RWPE1 (cell line): ENCODE measurements at regions not wholly inside any gene's neighbourhood (a gene's known extent, or its start where the extent isn't known, plus 50 kb on each side); places are given as distances from the start of the nearest gene placed in this dataset.

Experiments used
- CTCF ChIA-PET: fragments of 350-600 bp; sonication (Branson Sonifier 250); formaldehyde crosslinking; extraction: SDS; loops from one replicate; lab custom pipeline; 2021; lab: Yijun Ruan, JAX
- POLR2A ChIA-PET: fragments of 400-600 bp; formaldehyde crosslinking; extraction: SDS; loops from one replicate; lab custom pipeline; 2020; ENCODE audit warnings: antibody characterized with exemption; ENCODE audit not compliant: low non-redundant PET; lab: Yijun Ruan, JAX
- DNase-seq: peaks from one replicate; pipeline ENCODE4 v3.0.0; 2012; ENCODE audit warnings: low spot score
- H3K27ac ChIP-seq: fragments of 450-650 bp; 2 replicates; pipeline ENCODE4 v1.5.1; 2017
- TF ChIP-seq, protein P1 (sequence below): fragments of 450-650 bp; conservative IDR thresholded peaks from 2 replicates; pipeline ENCODE4 v1.5.1; 2017; ENCODE audit warnings: low read depth, mild to moderate bottlenecking

DNA sequence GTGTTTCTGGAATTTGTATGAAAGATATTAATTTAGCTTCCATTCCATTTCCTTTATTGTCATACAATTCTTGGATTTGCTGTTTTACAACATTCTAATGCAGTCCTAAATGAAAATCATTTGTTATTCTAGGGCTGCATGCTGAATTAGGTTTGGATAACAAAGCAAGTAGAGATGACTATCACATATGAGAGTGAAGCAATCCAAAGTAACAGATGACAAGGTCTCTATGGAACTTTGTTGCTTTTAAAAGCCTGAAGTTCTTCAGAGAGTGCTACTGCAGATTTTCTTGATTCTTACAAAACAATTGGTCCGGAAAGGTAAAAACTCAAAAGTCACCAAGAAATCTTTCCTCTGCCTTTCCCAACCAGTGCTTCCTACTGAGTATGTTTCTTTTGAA lies 56.9 kb upstream of the VCAN start:
- CTCF ChIA-PET, result interaction anchor here (1.0 kb wide), 1 partner anchor 12 kb away, joined by 3 read pairs; no protein-coding TSS in a partner anchor

GRCh38 chr5:83417884-83418283 lies 53.7 kb upstream of the VCAN start:
- no peak for DNase-seq
- ChIA-PET CTCF (interaction anchor here (0.6 kb wide), 1 partner anchor 1057 kb away, joined by 3 read pairs; no protein-coding TSS in a partner anchor), POLR2A (no interaction called here)
- TF ChIP-seq, protein P1, sequence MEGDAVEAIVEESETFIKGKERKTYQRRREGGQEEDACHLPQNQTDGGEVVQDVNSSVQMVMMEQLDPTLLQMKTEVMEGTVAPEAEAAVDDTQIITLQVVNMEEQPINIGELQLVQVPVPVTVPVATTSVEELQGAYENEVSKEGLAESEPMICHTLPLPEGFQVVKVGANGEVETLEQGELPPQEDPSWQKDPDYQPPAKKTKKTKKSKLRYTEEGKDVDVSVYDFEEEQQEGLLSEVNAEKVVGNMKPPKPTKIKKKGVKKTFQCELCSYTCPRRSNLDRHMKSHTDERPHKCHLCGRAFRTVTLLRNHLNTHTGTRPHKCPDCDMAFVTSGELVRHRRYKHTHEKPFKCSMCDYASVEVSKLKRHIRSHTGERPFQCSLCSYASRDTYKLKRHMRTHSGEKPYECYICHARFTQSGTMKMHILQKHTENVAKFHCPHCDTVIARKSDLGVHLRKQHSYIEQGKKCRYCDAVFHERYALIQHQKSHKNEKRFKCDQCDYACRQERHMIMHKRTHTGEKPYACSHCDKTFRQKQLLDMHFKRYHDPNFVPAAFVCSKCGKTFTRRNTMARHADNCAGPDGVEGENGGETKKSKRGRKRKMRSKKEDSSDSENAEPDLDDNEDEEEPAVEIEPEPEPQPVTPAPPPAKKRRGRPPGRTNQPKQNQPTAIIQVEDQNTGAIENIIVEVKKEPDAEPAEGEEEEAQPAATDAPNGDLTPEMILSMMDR, result no peak
- no peak overlapping the region for H3K27ac ChIP-seq

More for the DNA sequence above, 56.9 kb upstream of the VCAN start:
- TF ChIP-seq, protein P1, result no peak
- POLR2A ChIA-PET, result no interaction called here
- H3K27ac ChIP-seq, result no peak overlapping the region
- DNase-seq, result no peak

GRCh38 chr5:83418356-83419321 lies 52.9 kb upstream of the VCAN start:
- TF ChIP-seq, protein P1, result no peak
- no peak overlapping the region for H3K27ac ChIP-seq
- CTCF ChIA-PET, result no interaction called here
- DNase-seq, result no peak
- POLR2A ChIA-PET, result no interaction called here
